Activated naive CD8-positive, alpha-beta T cell treated with anti-CD3 and anti-CD28 coated beads for 36 hours (primary cell): ENCODE measurements at regions not wholly inside any gene's neighbourhood (a gene's known extent, or its start where the extent isn't known, plus 50 kb on each side); places are given as distances from the start of the nearest gene placed in this dataset.

ENCODE experiments used
- DNase-seq: peaks from one replicate; pipeline ENCODE4 v3.0.0; 2021
- H3K27ac Mint-ChIP-seq: one replicate; pipeline ENCODE4 v1.8.0; 2022; ENCODE audit warnings: mild to moderate bottlenecking, moderate library complexity, mixed read lengths
- H3K27me3 Mint-ChIP-seq: one replicate; pipeline ENCODE4 v1.8.0; 2022; ENCODE audit warnings: mild to moderate bottlenecking, mixed read lengths
- H3K36me3 Mint-ChIP-seq: one replicate; pipeline ENCODE4 v1.8.0; 2021; ENCODE audit warnings: mild to moderate bottlenecking, mixed read lengths
- H3K4me1 Mint-ChIP-seq: one replicate; pipeline ENCODE4 v1.8.0; 2021; ENCODE audit warnings: mixed read lengths
- H3K4me3 Mint-ChIP-seq: one replicate; pipeline ENCODE4 v1.8.0; 2022; ENCODE audit warnings: mild to moderate bottlenecking, moderate library complexity, mixed read lengths
- H3K9me3 Mint-ChIP-seq: one replicate; pipeline ENCODE4 v1.8.0; 2022; ENCODE audit warnings: mixed read lengths

- H3K4me3 Mint-ChIP-seq, result no peak overlapping the region
- no peaks in the 10 kb centered on the region for H3K9me3 Mint-ChIP-seq
- DNase-seq, result no peak
- H3K4me1 Mint-ChIP-seq, result no peaks in the 10 kb centered on the region
- H3K36me3 Mint-ChIP-seq, result no peaks in the 10 kb centered on the region
- no peak overlapping the region for H3K27ac Mint-ChIP-seq
- peaks cover 5% of the 10 kb centered on the region for H3K27me3 Mint-ChIP-seq
These were observed 115.2 kb upstream of the PITRM1 start for GRCh38 chr10:3287572-3288445.

- Mint-ChIP-seq H3K36me3 (no peaks in the 10 kb centered on the region), H3K9me3 (no peaks in the 10 kb centered on the region), H3K27ac (no peak overlapping the region), H3K27me3 (peaks cover 12% of the 10 kb centered on the region), H3K4me3 (no peak overlapping the region), H3K4me1 (no peaks in the 10 kb centered on the region)
- DNase-seq, result no peak
These were observed 110.1 kb upstream of the PITRM1 start for GRCh38 chr10:3282674-3283017.

GRCh38 chr10:3281941-3282673 is 109.5 kb upstream of the PITRM1 start:
- no peak overlapping the region for H3K4me3 Mint-ChIP-seq
- no peak overlapping the region for H3K27ac Mint-ChIP-seq
- no peaks in the 10 kb centered on the region for H3K36me3 Mint-ChIP-seq
- no peak for DNase-seq
- no peaks in the 10 kb centered on the region for H3K9me3 Mint-ChIP-seq
- peaks cover 12% of the 10 kb centered on the region for H3K27me3 Mint-ChIP-seq
- H3K4me1 Mint-ChIP-seq, result no peaks in the 10 kb centered on the region

GRCh38 chr10:3278771-3279170 is 106.2 kb upstream of the PITRM1 start:
- Mint-ChIP-seq H3K27me3 (peaks cover 13% of the 10 kb centered on the region), H3K4me1 (no peaks in the 10 kb centered on the region), H3K27ac (no peak overlapping the region)

GRCh38 chr10:3277566-3277965 is 105.0 kb upstream of the PITRM1 start:
- no peak for DNase-seq
- no peaks in the 10 kb centered on the region for H3K4me1 Mint-ChIP-seq
- H3K36me3 Mint-ChIP-seq, result no peaks in the 10 kb centered on the region
- H3K9me3 Mint-ChIP-seq, result no peaks in the 10 kb centered on the region
- H3K27me3 Mint-ChIP-seq, result peaks cover 13% of the 10 kb centered on the region
- H3K4me3 Mint-ChIP-seq, result no peak overlapping the region
- no peak overlapping the region for H3K27ac Mint-ChIP-seq

More at GRCh38 chr10:3278771-3279170, 106.2 kb upstream of the PITRM1 start:
- no peaks in the 10 kb centered on the region for H3K36me3 Mint-ChIP-seq
- H3K9me3 Mint-ChIP-seq, result no peaks in the 10 kb centered on the region
- no peak overlapping the region for H3K4me3 Mint-ChIP-seq
- DNase-seq, result no peak

- H3K36me3 Mint-ChIP-seq, result no peaks in the 10 kb centered on the region
- DNase-seq, result no peak
- H3K27me3 Mint-ChIP-seq, result peaks cover 9% of the 10 kb centered on the region
- H3K4me3 Mint-ChIP-seq, result no peak overlapping the region
- no peaks in the 10 kb centered on the region for H3K4me1 Mint-ChIP-seq
- no peaks in the 10 kb centered on the region for H3K9me3 Mint-ChIP-seq
- H3K27ac Mint-ChIP-seq, result no peak overlapping the region
These were observed 101.8 kb upstream of the PITRM1 start for GRCh38 chr10:3274414-3274813.

- DNase-seq, result no peak
- H3K4me1 Mint-ChIP-seq, result no peaks in the 10 kb centered on the region
- H3K27ac Mint-ChIP-seq, result no peak overlapping the region
- H3K36me3 Mint-ChIP-seq, result no peaks in the 10 kb centered on the region
- no peak overlapping the region for H3K4me3 Mint-ChIP-seq
- peaks cover 9% of the 10 kb centered on the region for H3K27me3 Mint-ChIP-seq
- no peaks in the 10 kb centered on the region for H3K9me3 Mint-ChIP-seq
These were observed 101.4 kb upstream of the PITRM1 start for GRCh38 chr10:3273966-3274365.

- H3K4me3 Mint-ChIP-seq, result no peak overlapping the region
- H3K36me3 Mint-ChIP-seq, result no peaks in the 10 kb centered on the region
- H3K9me3 Mint-ChIP-seq, result no peaks in the 10 kb centered on the region
- H3K27ac Mint-ChIP-seq, result no peak overlapping the region
- no peaks in the 10 kb centered on the region for H3K4me1 Mint-ChIP-seq
- H3K27me3 Mint-ChIP-seq, result peaks cover 5% of the 10 kb centered on the region
- DNase-seq, result no peak
These were observed 99.7 kb upstream of the PITRM1 start for GRCh38 chr10:3272300-3272699.

- no peak for DNase-seq
- Mint-ChIP-seq H3K27me3 (peaks cover 5% of the 10 kb centered on the region), H3K4me1 (no peaks in the 10 kb centered on the region), H3K36me3 (no peaks in the 10 kb centered on the region), H3K9me3 (no peaks in the 10 kb centered on the region), H3K27ac (no peak overlapping the region), H3K4me3 (no peak overlapping the region)
These were observed 99.0 kb upstream of the PITRM1 start for GRCh38 chr10:3271354-3272115.

GRCh38 chr10:3270577-3271316 is 98.2 kb upstream of the PITRM1 start:
- no peaks in the 10 kb centered on the region for H3K9me3 Mint-ChIP-seq
- H3K4me1 Mint-ChIP-seq, result no peaks in the 10 kb centered on the region
- DNase-seq, result no peak
- no peaks in the 10 kb centered on the region for H3K36me3 Mint-ChIP-seq
- H3K27ac Mint-ChIP-seq, result no peak overlapping the region
- peaks cover 4% of the 10 kb centered on the region for H3K27me3 Mint-ChIP-seq
- no peak overlapping the region for H3K4me3 Mint-ChIP-seq

GRCh38 chr10:3268025-3268424 is 95.4 kb upstream of the PITRM1 start:
- Mint-ChIP-seq H3K4me1 (no peaks in the 10 kb centered on the region), H3K36me3 (no peaks in the 10 kb centered on the region), H3K4me3 (no peak overlapping the region), H3K9me3 (no peaks in the 10 kb centered on the region), H3K27me3 (peaks cover 11% of the 10 kb centered on the region), H3K27ac (no peak overlapping the region)
- no peak for DNase-seq

- H3K36me3 Mint-ChIP-seq, result no peaks in the 10 kb centered on the region
- no peak overlapping the region for H3K4me3 Mint-ChIP-seq
- peaks cover 16% of the 10 kb centered on the region for H3K27me3 Mint-ChIP-seq
- H3K9me3 Mint-ChIP-seq, result no peaks in the 10 kb centered on the region
- no peaks in the 10 kb centered on the region for H3K4me1 Mint-ChIP-seq
- DNase-seq, result no peak
- no peak overlapping the region for H3K27ac Mint-ChIP-seq
These were observed 92.5 kb upstream of the PITRM1 start for GRCh38 chr10:3265088-3265487.

GRCh38 chr10:3264161-3264761 is 91.7 kb upstream of the PITRM1 start:
- no peak for DNase-seq
- H3K4me3 Mint-ChIP-seq, result no peak overlapping the region
- H3K27ac Mint-ChIP-seq, result no peak overlapping the region
- H3K9me3 Mint-ChIP-seq, result no peaks in the 10 kb centered on the region
- H3K27me3 Mint-ChIP-seq, result peaks cover 16% of the 10 kb centered on the region
- H3K4me1 Mint-ChIP-seq, result no peaks in the 10 kb centered on the region
- H3K36me3 Mint-ChIP-seq, result no peaks in the 10 kb centered on the region

- Mint-ChIP-seq H3K27me3 (peaks cover 17% of the 10 kb centered on the region), H3K36me3 (no peaks in the 10 kb centered on the region), H3K4me3 (no peak overlapping the region), H3K9me3 (no peaks in the 10 kb centered on the region), H3K27ac (no peak overlapping the region), H3K4me1 (no peaks in the 10 kb centered on the region)
- DNase-seq, result no peak
These were observed 91.2 kb upstream of the PITRM1 start for GRCh38 chr10:3263747-3264146.
